ENCODE measurements at regions not wholly inside any gene's neighbourhood (a gene's known extent, or its start where the extent isn't known, plus 50 kb on each side); places are given as distances from the start of the nearest gene placed in this dataset.

DNA sequence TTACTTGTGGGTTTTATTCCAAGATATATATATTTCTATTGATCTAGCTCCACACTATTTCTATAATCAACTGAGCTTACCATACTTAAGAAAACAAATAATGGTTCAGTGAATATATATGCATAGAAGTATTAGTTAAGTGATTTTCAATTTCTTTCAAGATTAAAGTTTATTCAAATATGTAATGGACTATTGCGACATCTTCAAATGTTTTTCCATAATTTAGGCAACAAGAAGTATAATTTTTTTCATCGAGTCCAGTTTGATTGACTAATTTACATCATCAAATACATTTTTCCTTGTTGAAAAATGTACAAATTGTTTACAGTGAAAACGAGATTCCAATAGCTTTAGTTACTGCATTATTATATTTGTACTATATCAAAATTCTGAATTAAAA lies 528.6 kb downstream of the PTPRC start:
- no peak for DNase-seq

DNA sequence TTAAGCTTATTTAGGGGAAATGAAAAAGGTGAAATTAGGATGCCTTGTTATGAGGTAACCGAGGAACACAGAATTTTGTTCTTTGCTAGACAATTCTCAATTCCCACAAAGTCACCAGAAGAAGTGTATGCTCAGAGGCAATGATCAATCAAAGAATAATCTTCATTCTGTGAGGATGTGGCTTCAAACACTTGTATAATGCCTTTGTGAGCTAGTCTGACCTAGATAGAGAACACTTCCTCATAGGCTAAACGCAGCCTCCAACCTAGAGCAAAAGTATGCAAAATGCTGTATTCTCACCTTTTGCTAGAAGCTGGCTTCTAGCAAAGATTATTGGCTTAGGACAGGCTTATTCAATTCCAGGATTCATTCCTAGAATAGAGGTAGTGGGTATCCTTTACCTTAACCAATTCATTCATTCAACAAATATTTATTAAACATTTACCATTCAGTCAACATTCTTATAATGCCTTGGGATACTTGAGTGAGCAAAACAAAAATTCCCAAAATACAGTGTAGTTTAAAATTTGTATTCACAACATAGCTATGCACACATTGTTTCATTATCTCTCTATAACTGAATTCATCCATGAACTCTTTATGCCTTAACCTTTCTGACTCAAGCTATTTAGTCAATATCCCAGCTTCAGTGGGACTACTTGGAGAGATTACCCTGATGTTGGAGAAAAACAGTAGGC lies 530.2 kb downstream of the PTPRC start:
- no peak for DNase-seq

DNA sequence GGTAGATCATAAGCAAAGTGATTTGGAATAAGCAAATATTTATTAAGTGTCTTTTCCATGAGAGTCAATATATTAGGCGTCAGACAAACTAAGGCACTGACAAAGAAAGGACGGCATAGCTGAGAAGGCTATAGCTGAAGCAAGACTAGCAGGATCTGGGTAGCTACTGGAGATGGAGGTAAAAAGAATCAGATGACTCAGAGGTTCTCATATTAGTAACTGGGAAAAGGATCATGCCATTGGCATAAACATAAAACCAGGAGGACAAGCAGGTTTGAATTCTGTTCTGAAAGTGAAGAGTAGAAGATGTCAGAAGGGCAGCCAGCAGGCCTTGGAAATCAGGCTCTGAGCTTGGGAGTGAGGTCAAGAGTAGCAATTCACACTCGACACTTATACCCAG lies 531.9 kb downstream of the PTPRC start:
- no peak for DNase-seq

DNA sequence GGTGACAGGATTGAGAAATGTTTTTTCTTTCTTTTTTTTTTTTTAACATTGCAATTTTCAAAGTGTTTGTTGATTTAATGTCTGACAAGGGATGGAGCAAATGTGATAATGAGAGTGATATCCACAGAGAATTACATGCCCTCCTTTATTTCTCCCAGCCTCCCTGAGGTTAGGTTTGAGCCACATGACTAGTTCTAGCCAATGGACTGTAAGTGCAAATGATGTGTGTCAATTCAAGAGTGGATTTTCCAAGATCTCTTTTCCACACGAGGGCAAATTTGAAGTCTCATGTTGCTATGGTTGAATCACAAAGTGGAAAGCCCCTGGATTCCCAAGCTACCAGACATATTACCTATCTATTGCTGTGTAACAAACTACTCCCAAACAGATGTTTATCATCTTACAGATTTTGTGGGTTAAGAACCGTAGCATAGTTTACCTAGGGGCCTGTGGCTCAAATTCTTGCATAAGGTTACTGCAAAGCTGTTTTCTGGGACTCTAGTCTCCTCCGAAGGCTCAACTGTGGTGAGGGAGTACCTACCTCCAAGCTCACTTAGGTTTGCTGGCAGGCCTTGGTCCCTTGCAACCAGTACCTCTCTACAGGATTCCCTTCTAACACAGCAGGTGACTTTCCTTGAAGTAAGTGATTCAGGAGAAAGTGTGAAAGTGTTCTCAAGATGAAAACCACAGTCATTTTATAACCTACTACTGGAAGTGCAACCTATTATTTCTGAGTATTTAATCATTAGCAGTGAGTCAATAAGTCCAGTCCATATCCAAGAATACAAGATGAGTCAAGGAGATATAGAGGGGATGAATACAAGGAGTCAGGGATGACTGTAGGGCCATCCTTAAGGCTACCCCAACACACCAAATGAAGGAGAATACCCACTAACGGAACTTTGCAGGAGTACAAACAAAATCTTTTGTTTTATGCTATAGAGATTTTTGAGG lies 533.6 kb downstream of the PTPRC start:
- DNase-seq = no peak

DNA sequence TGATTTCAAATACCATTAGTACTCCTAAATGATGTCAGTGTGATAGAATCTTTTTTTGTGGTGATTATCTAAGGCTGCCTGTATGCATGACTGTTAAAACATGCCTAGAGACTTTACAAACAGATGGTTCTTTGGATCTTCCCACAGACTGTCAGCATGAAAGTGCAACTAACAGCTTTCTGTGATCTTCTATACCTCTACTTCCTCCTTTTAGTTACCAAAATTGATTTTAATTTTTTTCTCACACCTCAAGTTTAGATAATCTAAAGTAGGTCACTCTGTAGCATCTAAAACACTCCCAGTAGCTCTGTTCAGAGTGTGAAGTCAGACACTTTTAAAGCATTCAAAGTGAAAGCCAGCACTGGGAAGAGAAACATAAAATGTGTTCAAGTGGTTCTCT lies 534.5 kb downstream of the PTPRC start:
- DNase-seq = no peak

DNA sequence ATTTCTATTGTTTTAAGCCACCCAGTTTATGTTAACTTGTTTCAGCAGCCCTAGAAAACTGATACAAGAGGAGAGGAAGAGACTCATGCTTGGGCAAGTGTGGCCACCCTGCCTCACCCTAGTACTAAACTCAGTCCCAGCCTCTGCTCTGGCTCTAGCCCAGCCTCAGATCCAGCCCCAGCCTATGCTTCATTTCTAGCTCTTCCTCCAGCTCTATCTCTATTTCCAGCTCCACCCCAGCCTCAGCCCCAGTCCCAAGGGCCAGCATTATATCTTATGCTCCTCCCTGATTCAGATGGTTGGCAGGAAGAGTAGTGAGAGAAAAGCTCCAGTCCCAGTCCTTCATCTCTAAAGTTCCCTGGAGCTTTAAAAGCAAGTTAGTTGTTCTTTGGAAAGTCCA lies 535.5 kb downstream of the PTPRC start:
- no peak for DNase-seq

DNA sequence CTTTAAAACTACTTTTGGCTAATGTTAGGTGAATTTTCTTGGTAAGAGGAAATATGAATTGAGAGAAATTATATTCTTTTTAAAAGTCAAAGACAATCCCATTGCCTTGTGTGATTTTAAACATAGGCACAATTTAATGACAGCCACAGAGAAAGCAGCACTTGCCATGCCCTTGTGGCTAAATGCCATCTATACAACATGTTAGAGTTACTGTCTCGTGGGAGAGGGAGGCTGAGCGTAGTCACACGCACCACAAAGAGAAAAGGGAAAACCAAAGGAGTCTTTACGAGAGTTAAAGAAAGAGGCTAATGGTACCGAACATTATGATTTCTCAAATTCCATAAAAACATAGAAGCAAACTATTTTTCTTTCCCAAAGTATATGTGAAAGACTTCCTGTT lies 537.9 kb downstream of the PTPRC start:
- DNase-seq = no peak

DNA sequence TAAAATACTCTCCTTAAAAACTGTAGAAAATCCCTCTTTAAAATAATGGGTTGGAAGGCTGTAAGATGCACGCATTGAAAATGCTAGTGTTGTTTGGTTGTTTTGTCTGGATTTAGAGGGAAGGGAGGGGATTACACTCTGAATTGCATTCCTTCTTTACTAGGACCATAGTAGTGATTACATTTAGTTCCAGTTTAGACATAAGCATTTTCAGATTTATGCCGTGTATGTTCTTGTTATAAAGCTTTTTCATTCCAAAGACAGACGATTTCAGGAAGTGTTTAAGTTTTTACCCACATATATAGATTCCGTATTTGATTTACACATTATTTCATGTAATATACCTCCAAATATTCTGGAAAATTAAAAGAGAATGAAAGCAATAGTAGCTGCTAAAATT lies 538.4 kb downstream of the PTPRC start:
- DNase-seq = no peak

DNA sequence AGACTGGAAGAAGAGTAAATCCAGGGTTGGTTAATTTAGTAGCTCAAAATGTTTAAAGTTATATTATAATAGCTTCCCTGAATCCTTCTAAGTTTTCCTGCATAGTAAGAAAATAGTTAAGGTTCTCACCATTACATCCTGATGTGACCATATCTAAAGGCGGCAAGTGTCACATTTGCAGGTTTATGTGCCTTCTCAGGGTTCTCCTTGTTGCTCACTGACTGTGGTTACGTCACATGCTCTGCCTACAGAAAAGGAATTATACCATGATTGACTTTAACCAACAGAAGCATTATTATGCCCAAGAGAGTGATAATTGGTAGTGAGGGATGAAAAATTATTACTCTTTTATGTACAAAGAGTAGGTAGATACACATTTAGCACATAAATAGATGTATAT lies 539.8 kb downstream of the PTPRC start:
- no peak for DNase-seq

DNA sequence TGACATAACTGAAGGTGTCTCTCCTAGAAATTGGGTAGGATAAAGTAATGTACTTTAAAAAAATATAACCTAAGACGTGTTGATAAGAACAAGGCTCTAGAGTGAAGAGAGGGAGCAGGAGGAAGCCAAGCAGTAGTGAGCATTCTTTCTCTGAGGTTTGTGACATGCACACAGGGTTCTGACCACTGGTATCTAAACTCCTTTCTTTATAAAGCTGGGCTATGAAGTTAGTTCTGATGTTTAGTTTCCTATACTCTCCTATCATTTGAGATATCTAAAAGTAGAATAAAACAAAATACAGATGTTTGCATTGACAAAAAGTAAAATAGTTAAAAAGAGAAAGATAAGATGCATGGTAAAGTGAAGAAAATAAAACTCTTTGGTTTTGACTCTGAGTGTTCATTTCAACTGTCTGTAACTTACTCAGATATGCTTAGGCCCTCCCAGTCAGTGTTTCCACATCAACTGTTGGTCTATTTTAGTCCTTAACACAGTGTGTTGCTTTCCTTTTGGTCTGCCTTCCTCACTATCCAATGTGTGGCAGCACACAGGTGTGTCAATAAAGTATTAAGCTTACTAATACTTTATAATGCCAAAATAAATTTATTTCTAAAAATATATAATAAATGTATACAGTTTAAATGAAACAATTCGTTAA lies 543.5 kb downstream of the PTPRC start:
- no peak for DNase-seq

DNA sequence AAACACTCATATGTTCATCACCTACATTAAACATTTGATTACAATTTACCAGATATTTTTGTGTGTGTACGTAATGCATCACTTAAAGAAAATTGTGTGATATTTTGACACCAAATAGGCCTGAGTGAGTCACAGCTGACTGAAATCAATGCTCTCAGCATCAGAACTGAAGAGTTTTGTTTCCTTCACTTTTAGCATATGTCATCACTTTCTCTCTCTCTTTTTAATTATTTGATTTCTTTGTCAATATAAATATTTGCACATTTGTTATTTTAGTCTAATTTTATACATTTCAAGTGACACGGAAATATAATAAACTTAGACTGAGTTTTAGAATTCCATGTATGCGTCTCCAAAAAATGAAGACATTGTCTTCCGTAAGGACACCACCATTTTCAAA lies 545.3 kb downstream of the PTPRC start:
- DNase-seq = no peak

DNA sequence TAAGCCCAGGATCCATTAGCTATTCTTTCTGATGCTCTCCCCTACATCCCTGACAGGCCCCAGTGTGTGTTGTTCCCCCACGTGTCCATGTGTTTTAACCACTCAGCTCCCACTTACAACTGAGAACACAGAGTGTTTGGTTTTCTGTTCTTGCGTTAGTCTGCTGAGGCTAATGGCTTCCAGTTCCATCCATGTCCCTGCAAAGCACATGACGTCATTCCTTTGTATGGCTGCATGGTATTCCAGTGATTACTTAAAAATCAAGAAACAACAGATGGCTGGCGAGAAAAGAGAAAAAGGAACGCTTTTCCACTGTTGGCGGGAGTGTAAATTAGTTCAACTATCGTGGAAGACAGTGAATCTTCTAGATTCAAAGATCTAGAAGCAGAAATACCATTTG lies 556.0 kb downstream of the PTPRC start:
- DNase-seq = no peak

DNA sequence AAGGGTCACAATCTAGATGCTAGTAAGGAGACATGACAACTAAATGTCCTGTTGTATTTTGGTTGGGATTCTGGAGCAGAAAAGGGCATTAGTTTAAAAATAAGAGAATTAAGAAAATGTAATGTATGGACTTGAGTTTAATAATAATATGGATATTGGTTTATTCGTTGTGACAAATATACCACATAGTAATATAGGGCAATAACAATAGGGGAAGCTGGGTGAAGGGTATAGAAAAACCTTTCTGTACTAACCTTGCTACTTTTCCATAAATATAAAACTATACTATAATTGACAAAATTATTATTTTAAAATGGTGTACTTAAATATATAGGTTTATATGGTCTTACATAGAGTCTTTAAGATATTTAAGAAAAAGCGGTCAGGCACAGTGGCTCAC lies 558.9 kb downstream of the PTPRC start:
- DNase-seq = no peak

DNA sequence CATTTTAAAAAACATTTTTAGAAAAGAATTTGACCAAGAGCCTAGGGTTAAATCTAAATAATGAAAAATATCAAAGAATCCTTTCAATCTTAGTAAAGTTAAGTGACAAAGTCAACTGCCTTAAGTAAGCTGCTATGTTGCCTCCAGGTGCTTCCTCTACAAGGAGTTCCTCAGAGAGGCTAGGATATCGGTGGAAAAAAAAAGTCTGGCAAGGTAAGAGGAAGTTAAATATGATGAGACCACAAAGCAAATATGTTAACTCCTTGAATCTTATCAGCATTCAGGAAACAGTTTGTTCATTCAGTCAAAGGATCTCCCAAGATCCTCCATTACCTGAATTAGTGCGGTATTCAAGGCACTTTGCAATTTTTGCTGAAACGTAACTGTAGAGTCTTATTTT lies 563.5 kb downstream of the PTPRC start:
- DNase-seq = no peak

DNA sequence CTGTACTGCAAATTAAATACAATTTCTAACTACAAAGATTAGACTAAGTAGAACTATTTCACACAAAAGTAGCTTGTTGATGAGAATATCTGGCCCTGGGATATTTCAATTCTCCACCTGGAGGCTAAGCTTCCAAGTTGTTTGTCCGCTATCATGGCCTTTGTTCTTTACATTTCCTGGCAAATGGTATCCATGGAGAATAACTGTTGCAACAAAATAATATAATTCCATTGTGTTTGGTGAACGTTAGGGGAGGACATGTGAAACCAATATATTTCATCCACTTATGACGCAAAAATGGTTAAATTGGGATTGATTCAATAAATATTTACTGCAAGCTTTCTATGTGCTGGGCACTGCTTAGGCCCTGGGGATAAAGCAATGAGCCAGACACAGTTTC lies 565.4 kb downstream of the PTPRC start:
- DNase-seq = no peak

DNA sequence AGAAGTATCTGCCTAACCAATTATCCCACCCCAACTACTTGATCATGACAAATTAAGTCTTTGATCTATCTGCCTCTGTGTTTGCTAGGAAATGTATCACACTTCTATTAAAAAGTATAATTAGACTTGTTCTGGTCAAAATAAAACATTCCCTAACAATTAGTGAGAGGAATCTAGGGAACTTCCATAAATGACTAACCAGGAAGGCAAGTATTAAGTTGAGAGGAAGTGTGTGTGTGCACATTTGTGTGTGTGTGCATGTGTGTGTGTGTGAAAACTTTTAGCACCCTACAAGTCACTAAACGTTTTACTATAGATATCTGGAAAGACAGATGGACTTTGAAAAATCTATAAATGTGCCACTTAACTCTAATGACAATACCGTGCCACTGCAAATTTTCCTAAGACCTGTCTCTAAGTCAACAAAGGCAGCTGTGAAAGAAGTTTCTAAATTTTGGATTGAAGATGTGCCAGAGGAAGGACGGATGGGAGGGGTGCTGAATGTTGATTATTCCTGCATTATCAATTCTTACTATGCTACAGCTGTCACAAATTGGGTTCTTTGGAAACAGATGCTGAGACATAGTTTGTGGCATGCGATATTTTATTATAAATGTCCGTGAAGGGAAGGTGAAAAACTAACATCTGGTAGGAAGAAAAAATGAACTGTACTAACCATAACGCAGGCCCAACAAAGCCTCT lies 567.1 kb downstream of the PTPRC start:
- no peak for DNase-seq

DNA sequence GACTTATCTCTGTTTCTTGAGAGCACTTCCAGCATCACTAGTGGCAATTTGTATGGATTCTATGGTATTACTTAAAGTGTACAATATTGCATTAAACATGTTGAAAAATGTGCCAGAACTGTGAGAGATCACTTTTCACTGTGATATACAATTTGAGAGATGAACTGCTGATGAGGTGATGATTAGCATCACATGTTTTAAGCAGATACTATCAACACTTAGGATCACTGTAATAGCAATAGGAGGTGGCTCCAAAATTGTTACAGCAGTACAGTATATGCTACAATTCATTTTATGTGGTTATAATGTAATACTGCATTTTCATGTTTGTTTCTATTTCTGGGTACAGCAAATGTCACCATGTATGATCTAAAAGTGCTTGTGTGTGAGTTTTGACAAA lies 570.0 kb downstream of the PTPRC start:
- no peak for DNase-seq

DNA sequence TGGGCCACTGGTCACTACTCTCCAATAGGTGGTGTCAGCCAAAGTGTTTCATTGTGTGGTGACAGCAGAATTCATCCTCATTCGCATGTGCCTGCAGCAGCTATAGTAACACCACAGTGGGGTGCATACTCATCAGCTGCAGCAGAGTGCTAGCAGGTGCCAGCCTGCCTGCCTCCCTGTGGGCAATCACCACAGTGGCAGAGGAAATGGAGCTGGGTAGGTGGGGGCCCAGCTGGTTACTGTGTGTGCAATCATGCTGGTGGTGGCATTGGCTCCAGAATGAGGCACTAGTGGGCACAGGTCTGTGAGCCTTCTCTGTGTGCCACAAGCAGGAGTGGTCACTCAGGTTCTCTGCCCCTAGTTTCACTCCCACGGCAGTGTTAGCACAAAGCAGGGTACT lies 579.2 kb downstream of the PTPRC start:
- DNase-seq = no peak

DNA sequence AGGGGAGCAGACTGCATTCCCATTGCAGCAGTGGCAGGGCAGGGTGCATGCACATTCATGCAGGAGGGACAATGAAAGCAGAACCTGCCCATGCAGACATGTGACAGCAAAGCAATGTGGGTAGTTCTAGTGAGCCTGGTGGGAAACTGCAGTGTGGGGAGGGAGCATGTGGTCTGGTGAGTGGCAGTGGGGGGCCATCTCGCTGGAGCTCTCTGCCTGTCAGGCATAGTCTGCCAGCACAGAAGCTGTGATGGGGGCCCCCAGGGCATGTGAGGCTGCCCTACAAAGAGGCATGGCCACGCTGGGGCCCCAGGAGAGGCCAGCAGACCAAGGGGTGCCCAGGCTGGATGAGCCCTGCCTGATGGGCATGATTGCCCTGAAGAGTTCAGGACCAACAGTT lies 579.7 kb downstream of the PTPRC start:
- DNase-seq = no peak

DNA sequence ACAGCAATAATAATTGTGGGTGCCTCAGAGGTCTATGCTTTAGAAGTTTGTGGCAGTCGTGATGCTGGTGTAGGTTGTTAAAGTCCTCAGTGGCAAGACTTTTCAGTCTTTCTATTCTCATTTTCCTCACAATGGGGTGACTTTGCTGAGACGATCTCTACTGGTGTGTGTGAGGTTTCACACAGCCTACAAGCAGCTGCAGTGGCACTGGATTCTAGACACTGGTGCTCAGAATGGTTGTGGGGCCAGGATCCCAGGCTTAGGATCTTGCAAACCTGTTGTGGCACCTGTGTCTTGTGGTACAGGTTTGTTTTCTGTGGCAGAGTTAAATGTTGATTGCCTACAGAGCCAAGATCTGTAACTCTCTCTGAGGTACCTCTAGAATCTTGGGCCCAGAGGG lies 581.2 kb downstream of the PTPRC start:
- no peak for DNase-seq

DNA sequence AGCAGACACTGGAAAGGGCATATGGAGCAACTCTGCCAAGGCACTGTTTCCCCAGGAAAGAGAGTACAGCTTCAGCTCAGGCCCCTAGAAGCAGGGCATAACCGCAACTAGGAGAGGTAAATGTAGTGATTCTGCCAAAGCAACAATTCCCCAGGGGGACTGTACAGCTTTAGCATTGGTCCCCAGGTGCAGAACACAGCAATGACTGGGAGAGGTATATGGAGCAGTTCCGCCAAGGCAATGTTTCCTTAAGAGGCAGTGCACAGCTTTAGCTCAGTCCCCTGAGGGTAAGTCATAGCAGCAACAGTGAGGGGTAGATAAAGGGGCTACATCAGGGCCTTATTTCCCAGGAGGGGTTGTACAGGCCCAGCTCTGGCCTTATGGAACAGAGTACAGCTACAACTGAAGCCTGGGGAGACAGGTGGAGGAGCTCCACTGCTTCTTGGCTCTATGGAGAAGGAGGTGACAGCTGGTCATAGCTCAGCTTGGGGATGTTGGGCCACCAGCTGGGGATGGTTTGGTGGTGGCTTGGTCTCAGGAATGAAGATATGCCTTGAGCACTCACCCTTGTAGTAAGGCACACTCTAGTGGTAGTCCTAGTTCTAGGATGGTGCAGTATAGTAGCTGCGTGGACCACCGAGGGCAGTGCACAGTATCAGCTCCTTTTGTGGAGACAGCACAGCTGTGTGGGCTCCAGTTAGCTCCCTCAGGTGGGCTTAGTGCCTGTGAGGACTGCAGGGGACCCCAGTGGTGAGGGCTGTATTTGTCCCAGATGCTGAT lies 582.7 kb downstream of the PTPRC start:
- no peak for DNase-seq

DNA sequence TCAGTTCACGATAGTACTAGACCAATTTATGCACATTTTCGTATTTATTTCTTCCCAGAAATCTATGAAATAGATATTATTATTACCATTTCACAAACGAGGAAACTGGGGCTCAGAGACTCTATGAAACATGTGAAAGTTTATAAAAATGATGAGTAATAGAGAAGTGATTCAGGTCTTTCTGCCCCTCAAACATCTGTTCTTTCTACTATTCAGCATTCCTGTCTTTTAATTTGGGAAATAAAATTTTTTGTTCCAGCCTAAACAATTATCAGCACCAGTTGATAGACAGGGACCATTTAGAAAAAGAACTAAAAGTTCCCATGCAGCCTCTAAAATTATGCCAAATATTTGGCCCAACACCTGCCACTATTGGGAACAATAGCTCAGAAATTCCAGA lies 585.1 kb downstream of the PTPRC start:
- DNase-seq = no peak
